Ovary (tissue), 3 donors: ENCODE measurements at regions not wholly inside any gene's neighbourhood (a gene's known extent, or its start where the extent isn't known, plus 50 kb on each side); places are given as distances from the start of the nearest gene placed in this dataset.

Experiments used
- EP300 ChIP-seq: sonication (generic); formaldehyde crosslinking; IDR thresholded peaks from one replicate; pipeline ENCODE4 v1.6.1; 2017; ENCODE audit warnings: antibody characterized with exemption
- POLR2A ChIP-seq: fragments of 450-650 bp; IDR thresholded peaks from one replicate; pipeline ENCODE4 v1.6.1; 2017; ENCODE audit warnings: antibody characterized with exemption, mild to moderate bottlenecking, moderate library complexity
- TF ChIP-seq, protein P1 (sequence below), 3 donors: fragments of 450-650 bp in 2 of 3; fragments of 200-600 bp in 1 of 3; IDR thresholded peaks; one replicate each; pipeline versions ENCODE4 v1.5.1 to v1.8.0; 2016 to 2022; ENCODE audit warnings: antibody characterized with exemption in 3 of 3, mild to moderate bottlenecking in 1 of 3
- donor health status: DM: no; HTN: no; CAD: no.

DNA sequence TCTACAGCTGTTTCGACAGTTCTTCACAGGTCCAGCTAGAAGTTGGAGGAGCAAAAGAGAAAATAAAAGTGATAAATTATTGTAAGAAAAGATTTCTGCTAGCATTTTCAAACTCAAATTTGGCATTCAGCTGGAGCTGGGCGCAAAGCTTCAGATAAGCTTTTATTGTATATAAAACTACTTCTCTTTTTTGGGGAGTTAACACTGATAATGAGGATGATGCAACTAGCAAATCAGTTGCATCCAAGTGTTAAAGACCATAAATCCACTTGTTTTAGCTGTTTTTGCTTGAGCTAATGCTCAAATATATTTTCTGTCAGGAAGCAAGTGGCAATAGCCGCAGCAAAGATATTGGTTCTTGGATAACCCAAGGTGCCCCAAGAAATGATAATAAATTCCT lies 127.1 kb upstream of the PKN2 start:
- TF ChIP-seq EP300 (no peak), POLR2A (no peak)
- TF ChIP-seq, protein P1, sequence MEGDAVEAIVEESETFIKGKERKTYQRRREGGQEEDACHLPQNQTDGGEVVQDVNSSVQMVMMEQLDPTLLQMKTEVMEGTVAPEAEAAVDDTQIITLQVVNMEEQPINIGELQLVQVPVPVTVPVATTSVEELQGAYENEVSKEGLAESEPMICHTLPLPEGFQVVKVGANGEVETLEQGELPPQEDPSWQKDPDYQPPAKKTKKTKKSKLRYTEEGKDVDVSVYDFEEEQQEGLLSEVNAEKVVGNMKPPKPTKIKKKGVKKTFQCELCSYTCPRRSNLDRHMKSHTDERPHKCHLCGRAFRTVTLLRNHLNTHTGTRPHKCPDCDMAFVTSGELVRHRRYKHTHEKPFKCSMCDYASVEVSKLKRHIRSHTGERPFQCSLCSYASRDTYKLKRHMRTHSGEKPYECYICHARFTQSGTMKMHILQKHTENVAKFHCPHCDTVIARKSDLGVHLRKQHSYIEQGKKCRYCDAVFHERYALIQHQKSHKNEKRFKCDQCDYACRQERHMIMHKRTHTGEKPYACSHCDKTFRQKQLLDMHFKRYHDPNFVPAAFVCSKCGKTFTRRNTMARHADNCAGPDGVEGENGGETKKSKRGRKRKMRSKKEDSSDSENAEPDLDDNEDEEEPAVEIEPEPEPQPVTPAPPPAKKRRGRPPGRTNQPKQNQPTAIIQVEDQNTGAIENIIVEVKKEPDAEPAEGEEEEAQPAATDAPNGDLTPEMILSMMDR (IDR thresholded peaks at IDR 0.05) = no peak
